Thoracic aorta (tissue), 2 donors: ENCODE measurements at regions not wholly inside any gene's neighbourhood (a gene's known extent, or its start where the extent isn't known, plus 50 kb on each side); places are given as distances from the start of the nearest gene placed in this dataset.
"Not testable (repeated sequence)": the region's sequence is repeated elsewhere in the genome, so short reads cannot be mapped to it uniquely, and the experiment has no call there.

ENCODE experiments used
- ATAC-seq: fragments of 150-250 bp; one replicate; pipeline ENCODE4 v1.8.0; 2017; ENCODE audit warnings: low read depth; ENCODE audit not compliant: insufficient number of reproducible peaks, low FRiP score
- DNase-seq: peaks from one replicate; pipeline ENCODE4 v3.0.0-alpha.2; 2020; ENCODE audit warnings: low spot score
- H3K27ac ChIP-seq, 2 donors: fragments of 200-600 bp; sonication (generic); 1 replicate in 1 of 2; 2 replicates in 1 of 2; pipeline ENCODE4 v1.5.1; 2016; ENCODE audit warnings: mild to moderate bottlenecking in 2 of 2, moderate library complexity in 2 of 2
- H3K27me3 ChIP-seq: fragments of 200-600 bp; sonication (generic); replicated peaks from 2 replicates; pipeline ENCODE4 v1.6.0; 2016; ENCODE audit warnings: mild to moderate bottlenecking; ENCODE audit not compliant: insufficient read depth
- H3K36me3 ChIP-seq: fragments of 200-600 bp; sonication (generic); one replicate; pipeline ENCODE4 v1.5.1; 2016
- H3K4me1 ChIP-seq, 2 donors: fragments of 200-600 bp; sonication (generic); 1 replicate in 1 of 2; 2 replicates in 1 of 2; pipeline versions ENCODE4 v1.5.1 to v1.6.0; 2016; ENCODE audit warnings: low read depth in 2 of 2, mild to moderate bottlenecking in 1 of 2; ENCODE audit not compliant: control insufficient read depth in 1 of 2
- H3K4me3 ChIP-seq: fragments of 200-600 bp; sonication (generic); 2 replicates; pipeline ENCODE4 v1.5.1; 2016; ENCODE audit warnings: mild to moderate bottlenecking
- H3K9me3 ChIP-seq: fragments of 200-600 bp; sonication (generic); 2 replicates; pipeline ENCODE4 v1.5.1; 2016
- TF ChIP-seq, protein P1 (sequence below): fragments of 200-600 bp; sonication (generic); IDR thresholded peaks from one replicate; pipeline ENCODE4 v1.5.1; 2019; ENCODE audit warnings: antibody characterized with exemption

DNA sequence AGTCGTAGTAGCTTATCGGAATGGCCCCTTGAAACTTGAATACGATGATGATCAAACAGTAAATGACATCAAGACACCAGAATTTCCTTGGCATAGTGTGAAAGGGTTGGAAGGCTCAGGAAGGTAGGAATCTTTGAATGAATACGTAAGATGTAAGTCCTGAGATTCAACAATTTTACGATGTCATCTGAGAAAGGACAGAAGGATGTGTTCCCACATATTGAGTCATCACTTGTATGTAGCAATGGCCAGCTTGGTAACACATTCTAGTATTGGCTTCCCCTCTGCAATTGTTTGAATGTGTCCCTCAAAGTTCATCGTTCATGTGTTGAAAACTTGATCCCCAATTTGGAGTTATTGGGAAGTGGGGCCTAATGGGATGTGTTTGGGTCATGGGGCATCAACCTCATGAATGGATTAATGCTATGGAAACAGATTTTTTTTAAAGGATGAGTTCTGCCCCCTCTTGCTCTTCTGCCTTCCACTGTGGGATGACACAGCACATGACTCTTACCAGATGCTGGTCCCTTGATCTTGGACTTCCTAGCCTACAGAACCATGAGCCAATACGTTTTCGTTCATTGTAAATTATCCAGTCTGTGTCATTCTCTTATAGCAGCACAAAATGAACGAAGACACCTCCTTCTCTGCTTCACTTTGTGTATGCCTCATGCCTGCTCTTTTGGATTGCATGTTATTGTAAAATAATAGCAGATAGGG is 284.6 kb downstream of the BCAT1 start:
- no peak for ATAC-seq
- Histone ChIP-seq H3K9me3 (no peaks in the 10 kb centered on the region), H3K27ac (no peak overlapping the region), H3K4me3 (no peak overlapping the region), H3K4me1 (no peaks in the 10 kb centered on the region), H3K36me3 (no peaks in the 10 kb centered on the region), H3K27me3 (no peaks in the 10 kb centered on the region)
- TF ChIP-seq, protein P1, sequence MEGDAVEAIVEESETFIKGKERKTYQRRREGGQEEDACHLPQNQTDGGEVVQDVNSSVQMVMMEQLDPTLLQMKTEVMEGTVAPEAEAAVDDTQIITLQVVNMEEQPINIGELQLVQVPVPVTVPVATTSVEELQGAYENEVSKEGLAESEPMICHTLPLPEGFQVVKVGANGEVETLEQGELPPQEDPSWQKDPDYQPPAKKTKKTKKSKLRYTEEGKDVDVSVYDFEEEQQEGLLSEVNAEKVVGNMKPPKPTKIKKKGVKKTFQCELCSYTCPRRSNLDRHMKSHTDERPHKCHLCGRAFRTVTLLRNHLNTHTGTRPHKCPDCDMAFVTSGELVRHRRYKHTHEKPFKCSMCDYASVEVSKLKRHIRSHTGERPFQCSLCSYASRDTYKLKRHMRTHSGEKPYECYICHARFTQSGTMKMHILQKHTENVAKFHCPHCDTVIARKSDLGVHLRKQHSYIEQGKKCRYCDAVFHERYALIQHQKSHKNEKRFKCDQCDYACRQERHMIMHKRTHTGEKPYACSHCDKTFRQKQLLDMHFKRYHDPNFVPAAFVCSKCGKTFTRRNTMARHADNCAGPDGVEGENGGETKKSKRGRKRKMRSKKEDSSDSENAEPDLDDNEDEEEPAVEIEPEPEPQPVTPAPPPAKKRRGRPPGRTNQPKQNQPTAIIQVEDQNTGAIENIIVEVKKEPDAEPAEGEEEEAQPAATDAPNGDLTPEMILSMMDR = no peak
- no peak for DNase-seq

DNA sequence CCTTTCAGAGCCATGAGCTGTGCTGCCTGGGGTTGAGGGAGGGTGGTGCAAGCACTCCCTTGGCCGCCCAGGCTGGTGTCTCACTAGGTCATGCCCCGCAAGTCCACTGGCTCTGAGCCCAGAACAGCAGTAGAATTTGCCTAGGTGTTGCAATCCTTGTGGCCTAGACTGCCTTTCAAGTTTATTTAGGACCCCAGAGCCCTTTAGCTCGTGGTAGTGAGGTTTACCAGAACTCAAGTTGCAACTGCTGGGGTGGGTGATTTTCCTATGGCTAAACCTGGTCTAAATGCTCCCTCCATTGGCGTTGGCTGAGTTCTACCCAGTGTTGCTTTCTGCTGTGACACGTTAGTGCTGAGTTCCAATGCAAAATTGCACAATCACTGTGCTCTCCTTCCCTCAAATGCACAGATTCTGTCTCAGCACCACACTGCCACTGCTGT is 287.2 kb downstream of the BCAT1 start:
- no peak overlapping the region for H3K4me3 ChIP-seq
- H3K36me3 ChIP-seq = no peaks in the 10 kb centered on the region
- DNase-seq (no peak), ATAC-seq (no peak)
- H3K4me1 ChIP-seq = no peaks in the 10 kb centered on the region
- no peaks in the 10 kb centered on the region for H3K9me3 ChIP-seq
- no peaks in the 10 kb centered on the region for H3K27me3 ChIP-seq
- TF ChIP-seq, protein P1 = no peak
- H3K27ac ChIP-seq = no peak overlapping the region

DNA sequence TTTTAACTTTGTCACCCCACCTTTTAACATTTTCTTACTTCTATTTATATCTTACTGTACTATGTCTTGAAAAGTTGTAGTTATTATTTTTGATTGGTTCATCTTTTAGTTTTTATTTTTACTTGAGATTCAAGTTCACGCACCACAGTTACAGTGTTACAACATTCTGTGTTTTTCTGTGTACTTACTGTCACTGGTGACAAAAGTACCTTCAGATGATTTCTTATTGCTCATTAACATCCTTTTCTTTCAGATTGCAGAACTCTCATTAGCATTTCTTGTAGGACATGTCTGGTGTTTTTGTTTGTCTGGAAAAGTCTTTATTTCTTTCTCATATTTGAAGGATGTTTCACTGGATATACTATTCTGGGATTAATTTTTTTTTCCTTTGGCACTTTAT is 289.9 kb downstream of the BCAT1 start:
- H3K36me3 ChIP-seq = no peaks in the 10 kb centered on the region
- DNase-seq (no peak), ATAC-seq (no peak)
- H3K27me3 ChIP-seq = no peaks in the 10 kb centered on the region
- TF ChIP-seq, protein P1 = no peak
- no peak overlapping the region for H3K27ac ChIP-seq
- H3K4me1 ChIP-seq = no peaks in the 10 kb centered on the region
- no peaks in the 10 kb centered on the region for H3K9me3 ChIP-seq
- no peak overlapping the region for H3K4me3 ChIP-seq

DNA sequence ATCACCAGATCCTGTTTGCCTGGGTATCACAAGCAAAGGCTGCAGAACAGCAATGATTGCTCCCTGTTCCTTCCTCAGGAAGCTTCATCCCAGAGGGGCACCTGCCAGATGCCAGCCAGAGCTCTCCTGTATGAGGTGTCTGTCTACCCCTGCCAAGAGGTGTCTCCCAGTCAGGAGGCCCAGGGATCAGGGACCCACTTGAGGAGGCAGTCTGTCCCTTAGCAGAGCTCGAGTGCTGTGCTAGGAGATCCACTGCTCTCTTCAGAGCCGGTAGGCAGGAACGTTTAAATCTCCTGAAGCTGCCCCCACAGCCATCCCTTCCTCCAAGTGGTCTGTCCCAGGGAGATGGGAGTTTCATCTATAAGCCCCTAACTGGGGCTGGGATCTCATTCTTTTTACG is 294.6 kb downstream of the BCAT1 start:
- not testable (repeated sequence) for H3K4me3 ChIP-seq, H3K4me1 ChIP-seq, H3K36me3 ChIP-seq, H3K27me3 ChIP-seq, H3K27ac ChIP-seq, ATAC-seq, H3K9me3 ChIP-seq, DNase-seq

DNA sequence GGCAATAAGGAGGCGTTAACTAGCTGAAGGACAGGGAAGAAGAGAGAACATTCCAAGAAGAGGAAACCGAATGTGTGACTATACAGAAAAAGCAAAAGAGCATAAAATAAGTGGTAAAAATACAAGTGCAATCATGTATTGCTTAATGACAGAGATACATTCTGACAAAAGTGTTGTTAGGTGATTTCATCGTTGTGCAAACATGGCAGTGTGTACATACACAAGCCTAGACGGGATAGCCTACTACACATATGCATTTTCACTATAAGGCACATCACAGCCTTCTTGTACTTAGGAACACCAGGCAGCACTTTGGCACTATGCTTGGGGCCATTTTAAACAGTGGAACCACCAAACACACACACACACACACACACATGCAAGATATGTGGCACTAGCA is 299.3 kb downstream of the BCAT1 start:
- Histone ChIP-seq H3K36me3 (no peaks in the 10 kb centered on the region), H3K4me3 (no peak overlapping the region), H3K27me3 (no peaks in the 10 kb centered on the region), H3K4me1 (no peaks in the 10 kb centered on the region), H3K9me3 (no peaks in the 10 kb centered on the region), H3K27ac (no peak overlapping the region)
- DNase-seq = no peak
- TF ChIP-seq, protein P1 = no peak
- no peak for ATAC-seq

DNA sequence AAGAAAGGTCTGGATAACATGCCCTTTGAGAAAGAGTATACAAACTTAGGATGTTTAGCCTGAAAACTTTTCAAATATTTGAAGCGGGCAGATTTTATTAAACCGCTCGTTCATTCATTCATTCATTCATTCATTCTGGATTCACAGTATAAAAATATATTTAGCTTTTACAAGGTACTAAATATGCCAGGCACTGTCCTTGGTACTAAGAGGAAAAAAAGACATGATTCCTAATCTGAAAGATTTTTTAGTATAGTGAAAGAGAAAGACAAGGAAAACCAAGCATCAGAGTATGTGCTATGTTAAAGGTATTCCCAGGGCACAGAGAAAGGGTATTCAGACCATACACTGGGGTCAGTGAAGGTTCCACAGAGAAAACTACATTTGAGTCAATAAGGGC is 299.7 kb downstream of the BCAT1 start:
- H3K4me1 ChIP-seq = no peaks in the 10 kb centered on the region
- no peaks in the 10 kb centered on the region for H3K9me3 ChIP-seq
- H3K27me3 ChIP-seq = no peaks in the 10 kb centered on the region
- TF ChIP-seq, protein P1 = no peak
- no peak for ATAC-seq
- DNase-seq = no peak
- no peak overlapping the region for H3K4me3 ChIP-seq
- no peak overlapping the region for H3K27ac ChIP-seq
- no peaks in the 10 kb centered on the region for H3K36me3 ChIP-seq
